SK-N-SH (cell line): ENCODE measurements at regions not wholly inside any gene's neighbourhood (a gene's known extent, or its start where the extent isn't known, plus 50 kb on each side); places are given as distances from the start of the nearest gene placed in this dataset.
"Not testable (repeated sequence)": the region's sequence is repeated elsewhere in the genome, so short reads cannot be mapped to it uniquely, and the experiment has no call there.

ENCODE experiments used
- CTCF ChIA-PET: fragments of 300-600, 350-600 bp; formaldehyde crosslinking; extraction: SDS; loops from one replicate; lab custom pipeline; 2021; lab: Yijun Ruan, JAX
- POLR2A ChIA-PET: fragments of 350-600 bp; sonication (Branson Sonifier 250); formaldehyde crosslinking; extraction: SDS; loops from one replicate; lab custom pipeline; 2020; ENCODE audit warnings: antibody characterized with exemption, inconsistent platforms; lab: Yijun Ruan, JAX
- DNase-seq: peaks from one replicate; pipeline ENCODE4 v3.0.0; 2012
- H2AFZ ChIP-seq: fragments of 200-600 bp; sonication (generic); 2 replicates; pipeline ENCODE4 v1.8.1; 2016; ENCODE audit warnings: antibody characterized with exemption, mild to moderate bottlenecking, low read depth
- H3F3A ChIP-seq: fragments of 200-600 bp; sonication (generic); replicated peaks from 2 replicates; pipeline ENCODE3; 2016; ENCODE audit warnings: antibody characterized with exemption, mild to moderate bottlenecking; ENCODE audit not compliant: insufficient read depth
- H3K27ac ChIP-seq, 2 experiments: fragments of 200-500 bp in 1 of 2; fragments of 200-600 bp in 1 of 2; sonication (Bioruptor generic) in 1 of 2; sonication (generic), shearing (Covaris generic) in 1 of 2; 2 replicates each; pipeline versions ENCODE4 v1.5.1 to v1.6.1; 2014 to 2016; ENCODE audit warnings: low read depth in 2 of 2, inconsistent platforms in 1 of 2, low read length in 1 of 2, mild to moderate bottlenecking in 1 of 2, mixed read lengths in 1 of 2
- H3K27me3 ChIP-seq: fragments of 200-600 bp; sonication (generic), shearing (Covaris generic); 2 replicates; pipeline ENCODE4 v1.6.1; 2016; ENCODE audit warnings: mixed run types; ENCODE audit not compliant: insufficient read depth
- H3K36me3 ChIP-seq, 2 experiments: fragments of 200-500 bp in 1 of 2; fragments of 200-600 bp in 1 of 2; sonication (Bioruptor generic) in 1 of 2; sonication (generic) in 1 of 2; replicated peaks in 1 of 2; 2 replicates each; pipeline versions ENCODE3 to v1.5.1; 2014 to 2016; ENCODE audit warnings: low read length in 1 of 2, mild to moderate bottlenecking in 1 of 2; ENCODE audit not compliant: insufficient read depth in 2 of 2, control insufficient read depth in 1 of 2
- H3K4me1 ChIP-seq, 2 experiments: fragments of 200-500 bp in 1 of 2; fragments of 200-600 bp in 1 of 2; sonication (Bioruptor generic) in 1 of 2; sonication (generic), shearing (Covaris generic) in 1 of 2; 2 replicates each; pipeline versions ENCODE4 v1.5.1 to v1.6.1; 2014 to 2016; ENCODE audit warnings: low read depth in 1 of 2, low read length in 1 of 2, mixed run types in 1 of 2; ENCODE audit not compliant: insufficient read depth in 2 of 2, control insufficient read depth in 1 of 2
- H3K4me2 ChIP-seq: fragments of 200-600 bp; sonication (generic), shearing (Covaris generic); 2 replicates; pipeline ENCODE4 v1.6.1; 2017; ENCODE audit warnings: mixed run types
- H3K4me3 ChIP-seq, 2 experiments: fragments of 200-500 bp in 1 of 2; fragments of 200-600 bp in 1 of 2; sonication (Bioruptor generic) in 1 of 2; sonication (generic), shearing (Covaris generic) in 1 of 2; 2 replicates each; pipeline versions ENCODE4 v1.5.1 to v1.8.1; 2014 to 2016; ENCODE audit warnings: low read depth in 2 of 2, inconsistent platforms in 1 of 2, low read length in 1 of 2, mild to moderate bottlenecking in 1 of 2, mixed read lengths in 1 of 2, moderate library complexity in 1 of 2
- H3K79me2 ChIP-seq: fragments of 200-600 bp; sonication (generic); 2 replicates; pipeline ENCODE4 v1.8.1; 2017; ENCODE audit warnings: mild to moderate bottlenecking; ENCODE audit not compliant: insufficient read depth
- H3K9ac ChIP-seq: fragments of 200-600 bp; sonication (generic); 2 replicates; pipeline ENCODE4 v1.6.1; 2017; ENCODE audit warnings: mixed run types
- H3K9me2 ChIP-seq: fragments of 200-600 bp; sonication (generic); 2 replicates; pipeline ENCODE4 v1.6.1; 2017; ENCODE audit warnings: mixed run types
- H3K9me3 ChIP-seq: fragments of 200-600 bp; sonication (generic); 2 replicates; pipeline ENCODE4 v1.6.1; 2017; ENCODE audit warnings: mixed run types, mild to moderate bottlenecking, moderate library complexity
- H4K20me1 ChIP-seq: fragments of 200-600 bp; sonication (generic); 2 replicates; pipeline ENCODE4 v1.6.1; 2017; ENCODE audit warnings: mild to moderate bottlenecking, mixed run types; ENCODE audit not compliant: insufficient read depth
- CHD2 ChIP-seq: fragments of 150-350 bp; IDR thresholded peaks from 2 replicates; pipeline ENCODE4 v1.6.1; 2018; ENCODE audit warnings: low read length; ENCODE audit not compliant: partially characterized antibody
- ELF1 ChIP-seq: IDR thresholded peaks from 2 replicates; pipeline ENCODE4 v1.4.0; 2012
- EP300 ChIP-seq, 2 experiments: IDR thresholded peaks; 2 replicates each; pipeline versions ENCODE4 v1.4.0 to v1.6.1; 2012; ENCODE audit warnings: borderline replicate concordance in 1 of 2, low read depth in 1 of 2, low read length in 1 of 2
- EZH2phosphoT487 ChIP-seq: fragments of 200-600 bp; sonication (generic); IDR thresholded peaks from 2 replicates; pipeline ENCODE4 v1.6.1; 2017; ENCODE audit warnings: low read depth, mixed run types, mild to moderate bottlenecking, antibody characterized with exemption, moderate library complexity, borderline replicate concordance
- JUND ChIP-seq: IDR thresholded peaks from 2 replicates; pipeline ENCODE4 v1.4.0; 2012
- MEF2A ChIP-seq: IDR thresholded peaks from 2 replicates; pipeline ENCODE4 v1.4.0; 2012; ENCODE audit warnings: low read depth, borderline replicate concordance
- POLR2AphosphoS5 ChIP-seq: IDR thresholded peaks from 2 replicates; pipeline ENCODE4 v1.6.1; 2012; ENCODE audit warnings: low read depth, low read length
- SMC3 ChIP-seq: IDR thresholded peaks from 2 replicates; pipeline ENCODE4 v1.6.1; 2012; ENCODE audit warnings: low read depth, low read length, improper control_type of control experiment
- TAF1 ChIP-seq: IDR thresholded peaks from 2 replicates; pipeline ENCODE4 v1.6.1; 2012; ENCODE audit warnings: low read depth, mild to moderate bottlenecking, low read length, moderate library complexity, borderline replicate concordance
- TEAD4 ChIP-seq: IDR thresholded peaks from 2 replicates; pipeline ENCODE4 v1.4.0; 2012; ENCODE audit warnings: mild to moderate bottlenecking, borderline replicate concordance; ENCODE audit not compliant: insufficient read depth
- USF1 ChIP-seq: IDR thresholded peaks from 2 replicates; pipeline ENCODE4 v1.4.0; 2012; ENCODE audit warnings: low read depth, borderline replicate concordance
- USF2 ChIP-seq: fragments of 150-350 bp; IDR thresholded peaks from 2 replicates; pipeline ENCODE4 v1.6.1; 2017; ENCODE audit warnings: antibody characterized with exemption, low read length, low read depth, borderline replicate concordance
- WGBS: methylation state at CpG from one replicate; pipeline ENCODE4 v1.1.6; 2017; ENCODE audit warnings: low lambda C conversion rate; 5-methylcytosine and 5-hydroxymethylcytosine counted together

GRCh38 chr4:75325318-75325979, 188.8 kb downstream of the RCHY1 start:
- no peak for DNase-seq
- Histone ChIP-seq H3K4me3 (no peak overlapping the region), H4K20me1 (no peaks in the 10 kb centered on the region), H3K9ac (no peak overlapping the region), H3K9me3 (no peaks in the 10 kb centered on the region), H3K79me2 (no peaks in the 10 kb centered on the region), H3K4me2 (no peak overlapping the region), H2AFZ (no peak overlapping the region), H3K36me3 (no peaks in the 10 kb centered on the region), H3K27ac (no peak overlapping the region), H3F3A (no peaks in the 10 kb centered on the region), H3K9me2 (no peaks in the 10 kb centered on the region), H3K27me3 (no peaks in the 10 kb centered on the region), H3K4me1 (no peaks in the 10 kb centered on the region)
- CTCF ChIA-PET, result interaction anchor here (0.8 kb wide), 1 partner anchor 10 kb away, joined by 3 read pairs; no protein-coding TSS in a partner anchor
- WGBS, result 0% methylated on average over 2 of the region's 2 CpGs
- POLR2A ChIA-PET, result no interaction called here
- TF ChIP-seq POLR2AphosphoS5, result no peak
- no peak for TF ChIP-seq SMC3
- TF ChIP-seq TAF1, result no peak
- TF ChIP-seq JUND, result no peak
- TF ChIP-seq CHD2, result no peak

- H3K36me3 ChIP-seq, result no peaks in the 10 kb centered on the region
- no peak overlapping the region for H2AFZ ChIP-seq
- H3K79me2 ChIP-seq, result no peaks in the 10 kb centered on the region
- no peak overlapping the region for H3K27ac ChIP-seq
- no peaks in the 10 kb centered on the region for H3K4me1 ChIP-seq
- no peak overlapping the region for H3K9ac ChIP-seq
- H3K9me3 ChIP-seq, result no peaks in the 10 kb centered on the region
- H4K20me1 ChIP-seq, result no peaks in the 10 kb centered on the region
- no peak for TF ChIP-seq TAF1
- no peak for TF ChIP-seq TEAD4
- TF ChIP-seq USF1, result no peak
- TF ChIP-seq EZH2phosphoT487, result no peak
- TF ChIP-seq EP300 (IDR thresholded peaks at IDR 0.05; ENCODE audit: borderline replicate concordance in 1 of 2, low read depth in 1 of 2, low read length in 1 of 2), result no peak
- TF ChIP-seq ELF1, result no peak
- no peak for TF ChIP-seq MEF2A
- TF ChIP-seq USF2, result no peak
- DNase-seq, result no peak
- WGBS, result under 1% methylated on average over 5 of the region's 5 CpGs
- H3K4me2 ChIP-seq, result no peak overlapping the region
- ChIA-PET CTCF (no interaction called here), POLR2A (no interaction called here)
- H3K4me3 ChIP-seq, result no peak overlapping the region
- H3F3A ChIP-seq, result no peaks in the 10 kb centered on the region
- H3K27me3 ChIP-seq, result no peaks in the 10 kb centered on the region
- H3K9me2 ChIP-seq, result no peaks in the 10 kb centered on the region
These were observed 192.7 kb downstream of the RCHY1 start for GRCh38 chr4:75321484-75321883.

- H4K20me1 ChIP-seq, DNase-seq, H3K79me2 ChIP-seq, H3K27me3 ChIP-seq, H3K4me2 ChIP-seq, H3F3A ChIP-seq, POLR2A ChIA-PET, H3K9me3 ChIP-seq, H3K36me3 ChIP-seq, H3K27ac ChIP-seq, H2AFZ ChIP-seq, CTCF ChIA-PET, H3K9me2 ChIP-seq, H3K9ac ChIP-seq, H3K4me1 ChIP-seq, H3K4me3 ChIP-seq: not testable (repeated sequence)
- WGBS, result 3% methylated on average over 5 of the region's 10 CpGs
These were observed 196.6 kb downstream of the RCHY1 start for GRCh38 chr4:75317641-75318040.
